MM.1S (cell line): ENCODE measurements at regions not wholly inside any gene's neighbourhood (a gene's known extent, or its start where the extent isn't known, plus 50 kb on each side); places are given as distances from the start of the nearest gene placed in this dataset.

Source experiments
- EZH2 ChIP-seq: fragments of 300-600 bp; sonication (generic); optimal IDR thresholded peaks from 2 replicates; pipeline ENCODE3; 2017; ENCODE audit warnings: low read depth, mild to moderate bottlenecking, antibody characterized with exemption, low read length, mixed read lengths
- EZH2phosphoT487 ChIP-seq: fragments of 300-600 bp; sonication (generic); IDR thresholded peaks from 2 replicates; pipeline ENCODE4 v1.6.1; 2018; ENCODE audit warnings: antibody characterized with exemption, low read length
- TF ChIP-seq, protein P1 (sequence below): fragments of 300-600 bp; sonication (generic); IDR thresholded peaks from 2 replicates; pipeline ENCODE4 v1.5.1; 2016; ENCODE audit warnings: antibody characterized with exemption, low read length, mixed read lengths

DNA sequence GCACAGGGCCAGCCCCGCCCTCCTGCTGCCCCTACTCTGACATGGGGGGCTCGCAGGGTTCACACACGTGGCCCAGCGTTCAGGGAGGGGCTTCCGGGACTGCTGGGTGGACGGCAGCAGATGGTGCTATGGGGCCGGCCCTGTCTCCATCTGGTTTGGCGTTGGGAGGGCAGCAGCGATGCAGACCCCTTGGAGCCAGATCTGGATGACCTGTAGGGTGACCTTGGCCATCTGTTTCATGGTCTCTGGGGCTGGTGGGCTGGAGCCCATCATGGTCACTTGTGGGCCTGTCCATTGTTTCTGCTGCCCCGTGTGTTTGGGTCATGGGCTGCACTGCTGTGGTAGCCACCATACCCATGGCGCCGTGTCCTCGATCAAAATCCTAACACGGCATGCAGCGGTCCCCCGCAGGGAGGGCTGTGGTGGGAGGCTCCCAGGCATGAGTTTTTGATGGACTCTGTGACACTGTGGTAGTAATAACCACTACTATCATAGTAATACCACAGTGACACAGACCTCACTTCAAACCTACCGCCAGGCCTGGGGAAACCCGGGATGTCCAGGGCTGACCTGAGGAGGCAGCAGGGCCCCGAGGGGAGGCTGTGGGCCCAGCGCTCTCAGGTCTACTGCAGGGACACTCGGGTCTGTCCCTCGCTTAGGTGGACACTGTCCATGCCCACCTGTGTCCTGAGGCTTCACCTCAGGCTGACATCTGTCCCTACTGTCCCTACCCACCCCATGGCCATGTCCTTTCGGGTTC lies 359.4 kb downstream of the TMEM121 start:
- TF ChIP-seq, protein P1, sequence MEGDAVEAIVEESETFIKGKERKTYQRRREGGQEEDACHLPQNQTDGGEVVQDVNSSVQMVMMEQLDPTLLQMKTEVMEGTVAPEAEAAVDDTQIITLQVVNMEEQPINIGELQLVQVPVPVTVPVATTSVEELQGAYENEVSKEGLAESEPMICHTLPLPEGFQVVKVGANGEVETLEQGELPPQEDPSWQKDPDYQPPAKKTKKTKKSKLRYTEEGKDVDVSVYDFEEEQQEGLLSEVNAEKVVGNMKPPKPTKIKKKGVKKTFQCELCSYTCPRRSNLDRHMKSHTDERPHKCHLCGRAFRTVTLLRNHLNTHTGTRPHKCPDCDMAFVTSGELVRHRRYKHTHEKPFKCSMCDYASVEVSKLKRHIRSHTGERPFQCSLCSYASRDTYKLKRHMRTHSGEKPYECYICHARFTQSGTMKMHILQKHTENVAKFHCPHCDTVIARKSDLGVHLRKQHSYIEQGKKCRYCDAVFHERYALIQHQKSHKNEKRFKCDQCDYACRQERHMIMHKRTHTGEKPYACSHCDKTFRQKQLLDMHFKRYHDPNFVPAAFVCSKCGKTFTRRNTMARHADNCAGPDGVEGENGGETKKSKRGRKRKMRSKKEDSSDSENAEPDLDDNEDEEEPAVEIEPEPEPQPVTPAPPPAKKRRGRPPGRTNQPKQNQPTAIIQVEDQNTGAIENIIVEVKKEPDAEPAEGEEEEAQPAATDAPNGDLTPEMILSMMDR, result no peak
- TF ChIP-seq EZH2, result no peak
- no peak for TF ChIP-seq EZH2phosphoT487
